HepG2 (cell line): ENCODE measurements at regions not wholly inside any gene's neighbourhood (a gene's known extent, or its start where the extent isn't known, plus 50 kb on each side); places are given as distances from the start of the nearest gene placed in this dataset.

Experiments
- DNMT1 ChIP-seq: sonication (generic); formaldehyde crosslinking; IDR thresholded peaks from 2 replicates; pipeline ENCODE4 v1.5.1; 2020; ENCODE audit warnings: mild to moderate bottlenecking, missing genetic modification reagents
- EP300 ChIP-seq, 3 experiments: sonication (generic) in 1 of 3; formaldehyde crosslinking in 1 of 3; IDR thresholded peaks; 2 replicates each; pipeline versions ENCODE4 v1.5.1 to v1.6.1; 2011 to 2020; ENCODE audit warnings: low read depth in 2 of 3, low read length in 2 of 3, borderline replicate concordance in 1 of 3, improper control_type of control experiment in 1 of 3, mild to moderate bottlenecking in 1 of 3, missing genetic modification reagents in 1 of 3, moderate library complexity in 1 of 3
- EZH2 ChIP-seq: conservative IDR thresholded peaks from 2 replicates; pipeline ENCODE4 v1.6.1; 2012; ENCODE audit warnings: mild to moderate bottlenecking, low read depth, low read length, moderate library complexity
- GPN1 ChIP-seq: sonication (generic); formaldehyde crosslinking; IDR thresholded peaks from 2 replicates; pipeline ENCODE4 v1.5.1; 2020; ENCODE audit warnings: missing genetic modification reagents, borderline replicate concordance
- KDM5B ChIP-seq: sonication (generic); formaldehyde crosslinking; IDR thresholded peaks from 2 replicates; pipeline ENCODE4 v1.4.0; 2020; ENCODE audit warnings: missing genetic modification reagents, mild to moderate bottlenecking, borderline replicate concordance
- MXI1 ChIP-seq: IDR thresholded peaks from 3 replicates; pipeline ENCODE4 v1.6.1; 2012; ENCODE audit warnings: low read depth, low read length, inconsistent platforms, borderline replicate concordance
- SIX4 ChIP-seq: sonication (generic); formaldehyde crosslinking; IDR thresholded peaks from 2 replicates; pipeline ENCODE4 v1.4.0; 2020; ENCODE audit warnings: missing genetic modification reagents
- TAF1 ChIP-seq: sonication (generic); formaldehyde crosslinking; IDR thresholded peaks from 2 replicates; pipeline ENCODE4 v1.4.0; 2020; ENCODE audit warnings: missing genetic modification reagents
- TARDBP ChIP-seq: sonication (generic); formaldehyde crosslinking; IDR thresholded peaks from 2 replicates; pipeline ENCODE4 v1.8.0; 2022; ENCODE audit warnings: mild to moderate bottlenecking, missing genetic modification reagents
- TCF7 ChIP-seq: sonication (generic); IDR thresholded peaks from 2 replicates; pipeline ENCODE4 v1.6.1; 2016; ENCODE audit warnings: antibody characterized with exemption, low read depth
- ZNF510 ChIP-seq: sonication (generic); formaldehyde crosslinking; IDR thresholded peaks from 2 replicates; pipeline ENCODE4 v1.4.0; 2020; ENCODE audit warnings: low read depth, mild to moderate bottlenecking, missing genetic modification reagents
- TF ChIP-seq, protein P1 (sequence below): sonication (generic); formaldehyde crosslinking; conservative IDR thresholded peaks from 2 replicates; pipeline ENCODE4 v1.4.0; 2020; ENCODE audit warnings: missing genetic modification reagents

DNA sequence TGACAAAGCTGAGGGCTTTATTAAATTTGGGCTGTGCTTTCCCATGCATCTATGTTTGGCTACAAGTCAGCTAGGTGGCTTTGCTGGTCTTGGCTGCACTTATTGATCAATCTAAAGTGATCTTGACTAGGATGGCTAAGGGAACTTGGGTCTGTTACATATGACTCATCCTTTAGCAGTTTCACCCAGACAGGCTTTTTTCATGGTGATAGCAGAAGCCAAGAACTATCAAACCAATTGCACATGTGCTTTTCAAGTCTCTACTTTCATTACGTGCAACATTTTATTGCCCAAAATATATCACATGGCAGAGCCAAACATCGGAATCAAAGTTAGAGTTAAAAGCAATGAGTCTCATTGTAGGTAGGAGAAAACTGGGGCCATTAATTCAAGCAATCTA, 626.3 kb downstream of the TENT5A start:
- TF ChIP-seq, protein P1, sequence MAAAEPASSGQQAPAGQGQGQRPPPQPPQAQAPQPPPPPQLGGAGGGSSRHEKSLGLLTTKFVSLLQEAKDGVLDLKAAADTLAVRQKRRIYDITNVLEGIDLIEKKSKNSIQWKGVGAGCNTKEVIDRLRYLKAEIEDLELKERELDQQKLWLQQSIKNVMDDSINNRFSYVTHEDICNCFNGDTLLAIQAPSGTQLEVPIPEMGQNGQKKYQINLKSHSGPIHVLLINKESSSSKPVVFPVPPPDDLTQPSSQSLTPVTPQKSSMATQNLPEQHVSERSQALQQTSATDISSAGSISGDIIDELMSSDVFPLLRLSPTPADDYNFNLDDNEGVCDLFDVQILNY (CRISPR knock-in tag), result no peak
- TF ChIP-seq GPN1 (no peak), DNMT1 (no peak), MXI1 (no peak), EZH2 (no peak), SIX4 (CRISPR knock-in tag) (no peak), TARDBP (CRISPR knock-in tag) (no peak), TAF1 (CRISPR knock-in tag) (no peak), ZNF510 (CRISPR knock-in tag) (no peak), TCF7 (no peak), EP300 (IDR thresholded peaks at IDR 0.05; ENCODE audit: low read depth in 2 of 2, low read length in 2 of 2) (no peak), EP300 (CRISPR knock-in tag; IDR thresholded peaks at IDR 0.05; ENCODE audit: borderline replicate concordance) (no peak), KDM5B (no peak)
